ENCODE measurements at regions not wholly inside any gene's neighbourhood (a gene's known extent, or its start where the extent isn't known, plus 50 kb on each side); places are given as distances from the start of the nearest gene placed in this dataset.
"Not testable (repeated sequence)": the region's sequence is repeated elsewhere in the genome, so short reads cannot be mapped to it uniquely, and the experiment has no call there.

DNA sequence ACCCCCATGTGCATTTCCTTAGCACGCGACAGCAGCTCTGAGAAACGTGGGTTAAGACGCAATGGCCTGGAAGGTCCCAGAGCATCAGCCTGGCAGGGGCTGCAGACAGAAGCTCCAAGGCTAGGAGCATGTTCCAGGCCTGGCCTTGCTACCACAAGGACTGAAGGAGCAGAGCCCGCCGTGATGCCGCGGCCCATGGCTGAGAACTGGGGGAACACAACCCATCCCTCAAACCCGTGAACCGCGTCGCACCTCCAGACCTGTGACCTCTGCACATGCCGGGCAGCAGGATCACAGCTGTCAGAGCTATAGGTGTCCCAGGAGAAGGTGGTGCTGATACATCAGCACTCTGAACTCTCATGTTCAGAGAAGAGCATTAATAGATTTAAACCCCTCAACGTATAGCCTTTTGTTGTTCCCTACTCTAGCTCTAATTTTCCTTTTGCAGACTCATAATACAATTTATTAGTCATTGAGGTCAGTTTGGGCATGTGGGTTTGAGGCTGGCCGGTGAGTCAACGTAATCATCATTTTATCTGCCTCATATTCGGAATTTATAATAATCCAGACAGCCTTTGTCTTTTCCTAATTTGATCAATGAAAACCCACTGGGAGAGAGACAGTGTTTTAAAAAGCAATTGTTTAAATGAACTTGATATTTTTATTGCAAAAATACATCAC, 222.5 kb upstream of the TCERG1L start:
- no peak for DNase-seq

DNA sequence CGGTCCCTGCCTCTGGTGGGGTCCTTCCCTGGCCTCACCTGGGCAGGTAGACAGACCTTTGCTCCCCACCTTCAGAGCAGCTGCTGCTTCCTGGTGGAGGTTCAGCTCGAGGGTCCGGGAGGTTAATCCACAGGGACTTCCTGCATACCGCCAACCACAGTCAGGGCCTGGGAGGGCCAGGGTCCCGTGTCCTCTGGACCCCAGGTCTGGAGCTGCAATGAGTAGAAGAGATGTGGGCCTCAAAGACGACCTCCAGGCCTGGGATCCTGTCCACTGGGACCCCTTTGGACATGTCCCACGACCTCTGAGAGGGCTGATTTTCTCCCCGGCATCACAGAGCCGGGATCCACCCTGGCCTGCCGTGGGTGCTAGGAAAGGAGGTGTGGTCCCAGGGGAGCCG, 223.3 kb upstream of the TCERG1L start:
- DNase-seq: no peak

DNA sequence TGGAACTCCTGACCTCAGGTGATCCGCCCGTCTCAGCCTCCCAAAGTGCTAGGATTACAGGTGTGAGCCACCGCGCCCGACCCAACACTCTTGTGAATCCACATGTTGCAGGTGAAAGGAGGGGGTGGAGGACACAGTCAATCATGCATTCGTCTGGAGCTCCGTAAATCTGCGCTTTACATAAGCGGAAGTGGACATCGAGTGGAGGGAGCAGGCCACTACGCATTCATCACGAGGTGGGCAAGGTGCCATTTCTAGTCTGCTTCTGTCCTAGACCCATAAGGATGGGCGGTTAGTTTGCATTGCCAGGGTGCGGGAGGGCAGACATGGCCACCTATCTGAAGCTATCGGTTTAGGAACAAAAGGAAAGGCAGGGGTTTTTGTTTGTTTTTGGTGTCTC, 225.2 kb upstream of the TCERG1L start:
- no peak for DNase-seq

DNA sequence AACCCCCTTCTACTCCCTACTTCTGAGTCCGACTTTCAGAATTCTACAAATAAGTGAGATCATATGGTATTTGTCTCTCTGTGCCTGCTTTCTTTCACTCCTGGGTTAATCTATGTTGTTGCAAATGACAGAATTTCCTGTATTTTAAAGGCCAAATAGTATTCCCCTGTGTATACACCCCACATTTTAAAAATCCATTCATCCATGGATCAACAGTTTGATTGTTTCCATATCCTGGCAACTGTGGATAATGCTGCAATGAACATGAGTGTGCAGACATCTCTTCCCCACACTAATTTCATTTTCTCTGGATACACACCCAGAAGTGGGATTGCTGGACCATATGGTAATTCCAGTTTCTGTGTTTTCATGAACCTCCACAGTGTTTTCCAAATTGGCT, 225.8 kb upstream of the TCERG1L start:
- DNase-seq: no peak

DNA sequence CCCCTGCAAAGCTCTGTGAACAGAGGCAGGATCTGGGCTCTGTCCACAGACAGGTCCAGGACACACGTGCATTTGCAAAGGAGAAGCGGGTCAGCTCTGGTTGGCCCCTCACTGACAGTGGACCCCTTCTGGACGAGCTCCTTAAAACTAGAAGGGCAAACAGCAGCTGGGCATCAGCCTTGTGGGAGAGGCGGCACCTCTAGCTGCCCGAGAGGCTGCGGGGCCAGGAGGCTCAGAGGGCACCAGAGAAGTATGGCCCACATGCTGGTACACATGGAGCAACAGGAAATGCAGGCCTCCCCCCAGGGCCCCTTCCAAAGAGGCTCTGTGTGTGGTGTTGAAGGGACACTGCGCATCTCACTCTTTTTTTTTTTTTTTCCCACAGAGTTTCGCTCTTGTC, 233.0 kb upstream of the TCERG1L start:
- DNase-seq: no peak

DNA sequence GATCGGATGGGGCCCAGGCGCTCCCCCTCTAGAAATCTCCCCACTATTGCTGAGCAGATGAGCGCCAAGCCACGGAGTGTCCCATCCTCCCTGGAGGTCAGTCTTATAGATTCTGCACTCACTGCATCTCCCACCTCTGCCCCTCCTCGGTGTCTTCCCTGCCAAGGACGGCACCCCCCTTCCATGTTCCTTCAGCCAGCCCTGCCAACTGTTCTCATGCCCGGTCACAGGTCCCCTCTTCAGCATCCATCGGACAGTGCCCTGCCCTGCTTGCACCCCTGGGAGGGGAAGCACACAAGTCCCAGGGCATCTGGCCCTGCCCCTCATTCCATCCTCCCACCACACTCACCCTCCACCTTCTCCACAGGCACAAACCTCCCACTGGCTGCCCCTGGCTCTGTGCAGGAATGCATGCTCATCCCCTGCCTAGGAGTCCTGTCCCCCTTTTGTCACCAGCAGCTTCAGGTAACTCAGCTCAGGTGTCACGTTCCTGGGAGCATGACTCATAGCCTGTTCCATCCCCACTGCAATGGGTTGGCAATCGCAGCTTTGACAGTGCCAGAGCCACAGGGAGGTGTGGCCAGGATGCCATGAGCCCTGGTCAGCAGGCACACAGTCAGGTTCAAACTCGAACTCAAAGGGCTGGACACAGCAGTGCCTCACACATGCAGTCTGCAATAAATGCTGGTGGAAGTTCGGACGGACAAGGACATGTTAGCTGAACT, 234.7 kb upstream of the TCERG1L start:
- no peak for DNase-seq

DNA sequence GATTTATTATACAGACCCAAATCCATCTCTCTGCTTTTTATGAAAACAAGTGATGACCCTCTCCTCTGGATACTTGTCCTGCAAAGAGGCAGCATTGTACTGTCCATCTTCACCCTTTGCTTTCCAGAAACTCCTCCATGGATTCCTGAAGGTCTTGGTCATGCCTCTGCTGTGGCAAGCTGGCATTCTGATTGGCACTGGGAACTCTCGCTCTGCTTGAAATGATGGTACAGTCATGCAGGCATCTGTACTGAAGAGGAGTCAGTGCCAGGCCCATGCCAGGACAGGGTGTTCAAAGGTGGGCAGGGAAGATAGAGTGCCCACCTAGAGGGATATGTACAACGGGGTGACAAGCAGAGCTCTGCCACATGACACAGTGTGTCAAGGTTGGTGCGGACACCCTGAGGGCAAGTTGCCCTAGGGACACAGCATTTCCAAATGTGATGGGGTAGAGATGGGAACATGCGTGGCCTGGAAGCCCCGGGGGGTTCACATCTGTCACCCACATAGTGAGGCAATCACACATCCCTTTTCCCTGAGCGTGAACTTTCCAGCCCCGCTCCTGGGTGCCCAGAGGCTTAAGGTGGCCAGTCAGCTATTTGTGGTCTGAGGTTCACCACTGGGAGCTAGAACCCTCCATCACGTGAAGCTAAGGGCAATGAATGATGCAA, 235.7 kb upstream of the TCERG1L start:
- no peak for DNase-seq

DNA sequence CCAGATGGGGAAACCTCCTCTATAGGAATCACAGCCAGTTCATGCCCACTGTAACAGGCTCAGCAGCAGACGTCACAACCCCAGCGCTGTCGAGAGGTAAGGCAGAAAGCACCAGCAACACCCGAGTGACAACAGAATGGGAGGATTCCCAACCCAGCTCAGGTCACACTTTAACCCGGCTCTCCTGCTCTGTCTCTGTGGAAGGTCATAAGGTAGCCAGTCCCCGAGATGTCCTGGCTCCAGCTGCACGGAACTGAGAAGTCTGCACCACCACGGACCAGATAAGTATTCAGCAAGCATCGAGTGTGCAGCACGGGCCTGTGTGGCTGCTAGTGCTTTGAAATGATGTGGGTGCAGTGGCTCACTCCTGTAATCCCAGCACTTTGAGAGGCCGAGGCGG, 236.7 kb upstream of the TCERG1L start:
- no peak for DNase-seq

DNA sequence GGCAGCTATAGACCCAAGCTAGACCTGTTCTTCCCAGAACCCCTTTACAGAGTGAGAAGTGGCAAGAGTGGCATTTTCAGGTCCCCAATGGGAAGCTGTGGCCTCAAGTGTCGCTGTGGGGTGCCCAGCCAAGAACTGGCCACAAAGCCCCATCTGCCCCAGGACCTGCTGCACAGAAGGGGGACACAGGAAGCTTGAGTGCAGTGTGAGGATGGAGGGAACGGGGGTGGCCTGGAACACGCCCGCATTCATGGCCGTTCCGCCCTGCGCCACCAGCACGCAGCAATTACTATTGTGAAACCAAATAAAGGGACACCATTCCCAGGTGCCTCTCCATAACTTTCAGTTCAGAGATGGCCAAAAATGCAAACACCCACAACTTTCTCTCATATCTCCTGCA, 237.6 kb upstream of the TCERG1L start:
- no peak for DNase-seq

DNA sequence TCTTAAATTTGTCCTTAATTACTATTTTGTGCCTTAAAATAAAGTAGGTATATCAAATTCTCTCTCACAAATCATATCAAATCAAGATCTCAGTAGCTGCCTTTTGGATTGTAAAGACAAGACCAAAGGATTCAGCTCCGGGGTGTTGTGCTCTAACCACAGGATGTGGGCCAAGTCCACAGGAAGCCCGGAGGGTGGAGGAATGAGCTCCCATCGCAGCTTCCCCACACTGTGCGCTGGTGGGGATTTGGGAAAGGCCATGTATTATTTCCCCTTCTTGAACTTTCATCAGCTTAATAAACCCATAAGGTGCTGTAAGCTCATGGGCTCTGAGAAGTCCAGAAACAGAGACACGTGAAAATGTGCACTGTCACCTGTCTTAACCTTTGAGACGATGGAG, 241.6 kb upstream of the TCERG1L start:
- DNase-seq: no peak

DNA sequence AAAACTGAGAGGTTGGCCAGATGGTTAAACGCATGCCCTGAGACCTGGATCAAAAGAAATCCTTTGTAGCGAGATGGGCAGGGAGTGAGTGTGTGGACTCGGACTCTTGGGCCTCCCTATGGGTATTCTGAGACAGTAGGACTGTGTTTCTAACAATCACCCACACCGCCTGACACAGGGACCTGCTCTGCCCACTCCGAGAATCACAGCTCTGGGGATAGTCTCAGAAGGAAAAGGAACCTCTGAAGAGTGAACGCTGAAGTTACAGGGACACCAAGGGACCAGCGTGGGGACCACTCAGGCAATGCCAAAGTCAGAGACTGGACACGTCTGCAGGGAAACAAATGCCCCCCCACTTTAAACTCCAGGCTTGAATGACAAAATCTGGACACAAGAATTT, 242.1 kb upstream of the TCERG1L start:
- DNase-seq: no peak

DNA sequence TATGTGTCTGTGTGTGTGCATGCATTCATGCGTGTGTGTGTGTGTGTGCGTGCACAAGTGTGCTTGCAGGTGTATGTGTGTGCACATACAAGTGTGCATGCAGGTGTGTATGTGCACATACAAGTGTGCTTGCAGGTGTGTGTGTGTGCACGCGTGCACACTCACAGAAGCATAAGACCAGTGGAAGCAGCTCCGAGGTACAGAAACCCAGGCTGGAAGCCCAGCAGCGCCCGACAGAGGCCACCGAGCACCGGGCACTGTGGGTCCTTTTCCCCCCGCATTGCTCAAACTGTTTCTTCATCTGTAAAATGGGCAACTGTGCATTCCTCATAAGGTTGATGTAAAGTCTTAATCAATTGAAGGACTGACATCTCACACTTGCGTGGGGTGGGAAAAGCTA, 243.3 kb upstream of the TCERG1L start:
- DNase-seq: no peak

DNA sequence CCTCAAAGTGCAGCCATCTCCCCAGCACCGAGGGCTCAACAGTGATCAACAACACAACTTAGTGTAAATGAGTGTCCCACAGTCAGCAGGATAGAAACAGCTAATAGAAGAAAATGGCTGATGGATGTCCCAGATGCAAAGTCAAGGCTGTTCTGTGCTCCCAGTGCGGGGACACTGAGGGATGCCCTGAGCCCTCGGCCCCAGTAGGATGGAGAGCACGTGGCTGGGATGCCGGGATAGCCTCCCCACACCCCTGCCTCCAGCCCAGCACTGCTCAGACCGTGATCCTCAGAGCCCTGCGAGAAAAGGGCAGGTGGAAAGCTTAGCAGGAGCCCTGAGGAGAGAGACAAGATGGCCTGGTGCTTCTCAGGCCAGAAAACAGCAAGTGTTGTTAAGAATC, 243.9 kb upstream of the TCERG1L start:
- no peak for DNase-seq

DNA sequence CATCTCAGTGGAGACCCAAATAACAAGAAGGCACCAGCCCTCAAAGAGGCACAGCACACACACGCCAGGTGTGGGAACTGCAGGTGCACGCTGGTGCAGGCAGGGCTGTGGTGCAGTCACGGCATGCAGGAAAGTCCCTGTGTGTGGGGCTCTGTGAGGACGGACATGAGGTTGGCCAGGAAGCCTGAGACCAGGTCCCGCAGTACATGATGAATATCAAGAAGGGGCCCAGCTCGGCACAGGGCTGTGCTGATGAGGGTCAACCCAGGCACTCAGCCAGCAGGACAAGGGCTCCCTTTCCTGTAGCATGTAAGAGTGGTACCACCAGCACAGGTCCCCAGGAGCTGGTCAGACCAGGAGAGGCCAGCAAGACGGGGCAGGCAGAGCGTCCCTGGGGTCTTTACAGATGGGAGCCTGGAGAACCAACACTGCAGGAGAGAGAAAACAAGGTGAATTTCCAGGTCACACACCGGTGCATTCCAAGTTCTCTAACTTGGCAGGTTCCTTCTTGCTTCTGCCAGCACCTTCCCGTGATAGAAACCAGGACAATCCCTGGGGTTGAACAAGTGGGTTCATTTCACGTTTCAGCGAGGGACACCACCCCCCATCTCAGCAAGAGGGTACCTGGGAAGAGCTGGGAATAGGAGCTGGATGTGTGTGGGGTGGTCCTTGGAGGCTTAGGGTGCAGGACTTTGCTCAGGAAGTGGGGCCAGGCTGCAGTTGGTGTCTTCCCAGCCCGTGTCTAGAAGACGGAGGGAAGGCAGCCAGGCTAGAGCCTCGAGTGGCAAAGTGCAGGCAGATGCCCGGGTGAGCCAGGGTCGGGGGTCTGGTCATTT, 244.8 kb upstream of the TCERG1L start:
- DNase-seq: no peak

DNA sequence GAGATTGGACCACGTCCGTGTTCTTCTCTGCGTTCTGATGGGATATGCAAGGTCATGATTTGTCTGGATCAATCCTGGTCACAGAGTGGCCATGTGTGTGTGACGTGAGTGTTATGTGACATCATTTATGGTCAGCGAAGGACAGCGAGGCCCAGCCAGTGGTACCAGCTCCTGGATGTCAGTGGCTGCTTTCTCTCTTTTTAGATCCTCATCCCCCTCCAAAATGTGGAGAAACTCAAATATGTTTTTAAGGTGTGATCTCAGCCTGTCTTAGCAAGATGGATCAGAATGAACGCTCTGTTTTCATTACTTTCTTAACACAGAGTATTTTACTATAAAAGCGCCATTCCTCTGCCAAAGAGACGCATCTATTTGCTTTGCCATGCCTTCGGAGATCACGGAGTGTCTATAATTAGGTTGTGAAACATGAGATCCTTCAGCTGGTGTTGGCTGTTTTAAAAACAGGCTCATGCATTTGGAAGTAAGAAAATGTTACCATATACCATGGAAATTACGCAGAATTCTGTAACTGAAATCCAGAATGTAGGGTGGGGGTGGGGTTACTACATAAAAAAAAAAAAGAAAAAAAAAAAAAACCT, 245.5 kb upstream of the TCERG1L start:
- no peak for DNase-seq

DNA sequence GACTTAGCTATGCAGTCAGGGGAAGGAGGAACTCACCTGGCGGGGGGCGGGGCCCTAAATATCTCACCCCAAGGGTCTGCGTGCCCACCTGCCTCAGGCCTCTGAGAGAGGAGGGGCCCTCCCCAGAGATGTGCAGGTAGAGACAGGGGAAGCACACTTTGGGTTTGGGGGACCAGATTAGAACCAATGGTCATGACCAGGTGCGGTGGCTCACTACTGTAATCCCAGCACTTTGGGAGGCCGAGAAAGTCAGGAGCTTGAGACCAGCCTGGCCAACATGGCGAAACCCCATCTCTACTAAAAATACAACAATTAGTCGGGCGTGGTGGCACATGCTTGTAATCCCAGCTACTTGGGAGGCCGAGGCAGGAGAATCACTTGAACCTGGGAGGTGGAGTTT, 246.4 kb upstream of the TCERG1L start:
- not testable (repeated sequence) for DNase-seq

DNA sequence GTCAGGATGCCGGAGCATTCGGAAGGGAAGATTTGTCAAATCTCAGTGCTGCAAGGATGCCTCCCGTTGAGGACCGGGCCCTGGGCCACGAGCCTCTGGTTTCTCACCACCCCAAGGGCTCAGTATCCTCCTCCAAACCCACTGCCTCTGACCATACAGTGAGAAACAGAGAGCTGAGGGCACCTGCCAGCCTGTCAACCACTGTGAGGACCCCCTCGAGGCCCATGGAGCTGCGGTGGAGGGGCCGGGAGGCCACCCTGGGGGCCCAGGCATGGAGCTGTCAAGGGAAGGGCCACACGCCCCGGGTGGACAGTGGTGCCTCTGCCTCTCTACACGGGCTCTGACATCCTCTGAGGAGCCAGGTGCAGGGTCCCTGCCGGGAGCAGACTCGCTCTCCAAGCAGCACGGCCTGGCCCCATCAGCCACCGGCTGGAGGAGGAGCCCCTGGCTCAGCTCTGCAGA, 248.0 kb upstream of the TCERG1L start:
- no peak for DNase-seq

DNA sequence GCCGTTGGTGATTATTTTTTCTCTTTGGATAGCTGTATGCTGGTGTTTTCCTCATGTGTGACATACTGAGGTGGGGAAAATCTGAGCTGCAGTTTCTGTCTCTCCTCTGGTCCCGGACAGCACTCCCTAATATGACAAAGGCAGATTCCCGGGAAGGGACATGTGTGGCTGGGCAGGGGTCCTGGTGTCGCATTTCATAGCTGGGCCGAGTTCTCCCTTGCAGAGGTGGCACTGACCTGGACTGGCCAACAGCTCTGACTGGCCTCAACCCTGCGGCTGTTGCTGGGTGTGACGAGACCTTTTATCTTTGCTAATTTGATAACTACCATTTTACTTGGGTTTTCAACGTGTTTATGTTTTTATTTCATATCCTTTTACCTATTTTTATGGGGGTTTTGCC, 248.6 kb upstream of the TCERG1L start:
- no peak for DNase-seq

DNA sequence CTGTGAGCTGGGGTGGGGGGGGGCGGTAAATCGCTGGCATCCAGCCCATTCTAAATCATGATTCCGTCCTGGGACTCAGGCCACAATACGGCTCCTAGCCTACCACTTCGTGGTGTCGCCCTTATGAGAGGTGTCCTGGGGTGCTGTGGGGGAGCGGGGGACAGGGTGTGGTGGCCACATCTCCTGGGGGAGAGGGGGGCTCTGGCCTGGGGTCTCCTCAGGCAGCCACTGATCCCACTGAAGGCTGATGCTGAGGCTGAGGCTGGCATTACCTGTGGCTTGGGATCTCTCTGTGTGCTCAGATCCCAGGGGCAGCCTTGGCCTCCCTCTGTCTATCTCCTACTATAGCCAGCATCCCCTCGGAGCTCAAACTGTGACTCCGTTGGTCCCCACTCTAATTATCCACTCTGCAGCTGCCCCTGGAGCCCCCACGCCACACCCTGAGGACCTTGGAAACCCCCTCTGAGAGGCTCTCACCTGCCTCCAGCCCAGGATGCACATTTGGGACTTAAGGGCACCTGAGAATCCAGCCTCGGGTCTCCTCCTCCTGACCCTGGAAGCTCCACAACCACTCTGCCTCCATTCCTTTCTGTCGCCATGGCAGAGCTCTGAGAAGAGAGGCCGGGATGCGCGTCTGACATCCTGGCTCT, 249.3 kb upstream of the TCERG1L start:
- DNase-seq: no peak

DNA sequence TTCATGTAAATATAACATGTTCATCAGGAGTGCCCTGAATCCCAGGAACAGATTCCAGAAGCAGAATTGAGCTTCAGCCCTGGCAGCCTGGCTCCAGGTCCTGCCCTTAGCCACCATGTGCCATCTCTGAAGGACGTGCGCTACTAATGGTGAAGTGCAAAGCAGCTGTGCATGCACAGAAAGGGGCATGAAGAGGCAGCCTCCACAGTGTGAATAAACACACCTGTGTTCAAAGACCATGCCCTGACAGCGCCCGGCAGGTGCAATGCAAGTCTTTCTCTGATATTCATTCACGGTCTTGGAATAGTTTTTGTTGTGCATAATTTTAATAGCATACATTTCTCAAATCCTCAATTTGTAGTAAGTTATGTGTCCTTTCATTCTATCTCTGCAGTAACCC, 250.4 kb upstream of the TCERG1L start:
- DNase-seq: no peak

DNA sequence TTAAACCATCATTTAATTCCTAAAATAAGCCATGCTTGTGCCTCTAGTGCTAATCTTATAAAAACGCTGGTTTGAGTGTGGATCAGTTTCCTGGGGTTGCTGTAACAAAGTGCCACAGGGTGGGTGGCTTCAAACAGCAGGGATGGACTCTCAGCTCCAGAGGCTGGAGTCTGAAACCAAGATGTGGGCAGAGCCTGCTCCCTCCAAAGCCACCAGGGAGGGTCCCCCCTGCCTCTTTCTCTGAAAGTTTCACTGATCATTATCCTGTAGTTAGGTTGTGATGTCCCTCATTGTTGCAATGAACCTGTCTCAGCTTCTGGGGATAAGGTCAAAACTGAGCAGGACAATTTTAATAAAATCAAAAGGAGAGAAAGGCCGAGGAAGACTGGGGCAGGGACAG, 251.9 kb upstream of the TCERG1L start:
- DNase-seq: no peak
